Superior temporal gyrus (tissue), 1 donor: ENCODE measurements at regions not wholly inside any gene's neighbourhood (a gene's known extent, or its start where the extent isn't known, plus 50 kb on each side); places are given as distances from the start of the nearest gene placed in this dataset.

Experiments used
- DNase-seq: peaks from one replicate; pipeline ENCODE4 v3.0.0-alpha.2; 2016; ENCODE audit errors: extremely low spot score

DNA sequence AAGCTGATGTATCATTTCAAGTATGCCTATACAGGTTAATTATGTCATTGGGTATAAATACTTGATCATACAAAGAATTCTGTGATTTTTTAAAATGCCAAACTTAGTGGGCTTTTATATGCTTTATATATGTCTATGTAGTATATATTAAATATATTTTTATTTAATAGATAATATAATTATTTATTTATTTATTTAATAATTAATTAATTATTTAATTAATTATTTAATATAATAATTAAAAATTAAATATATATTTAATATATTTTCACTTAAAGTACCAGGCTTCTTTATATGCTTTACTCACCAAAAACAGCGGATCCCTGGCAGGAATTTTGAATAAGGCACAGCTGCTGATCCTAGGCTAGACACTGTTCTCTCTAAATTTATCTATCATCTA, 687.0 kb downstream of the VGLL3 start:
- DNase-seq, result no peak

DNA sequence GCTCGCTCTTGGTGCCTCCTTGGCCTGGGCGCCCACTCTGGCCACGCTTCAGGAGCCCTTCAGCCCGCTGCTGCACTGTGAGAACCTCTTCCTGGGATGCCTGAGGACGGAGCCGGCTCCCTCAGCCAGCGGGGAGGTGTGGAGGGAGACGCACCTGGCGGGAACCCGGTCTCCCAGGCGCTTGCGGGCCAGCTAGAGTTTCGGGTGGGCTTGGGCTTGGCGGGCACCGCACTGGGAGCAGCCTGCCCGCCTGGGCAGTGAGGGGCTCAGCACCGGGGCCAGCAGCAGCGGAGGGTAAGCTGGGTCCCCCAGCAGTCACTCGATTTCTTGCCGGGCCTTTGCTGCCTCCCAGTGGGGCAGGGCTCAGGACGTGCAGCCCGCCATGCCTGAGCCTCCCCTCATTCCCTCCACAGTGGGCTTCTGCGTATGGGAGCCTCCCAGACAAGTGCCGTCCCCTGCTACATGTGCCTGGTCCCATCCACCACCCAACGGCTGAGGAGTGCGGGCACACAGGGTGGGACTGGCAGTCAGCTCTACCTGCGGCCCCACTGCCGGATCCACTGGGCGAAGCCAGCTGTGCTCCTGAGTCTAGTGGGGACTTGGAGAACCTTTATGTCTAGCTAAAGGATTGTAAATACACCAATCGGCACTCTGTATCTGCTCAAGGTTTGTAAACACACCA, 708.7 kb downstream of the VGLL3 start:
- DNase-seq, result no peak

DNA sequence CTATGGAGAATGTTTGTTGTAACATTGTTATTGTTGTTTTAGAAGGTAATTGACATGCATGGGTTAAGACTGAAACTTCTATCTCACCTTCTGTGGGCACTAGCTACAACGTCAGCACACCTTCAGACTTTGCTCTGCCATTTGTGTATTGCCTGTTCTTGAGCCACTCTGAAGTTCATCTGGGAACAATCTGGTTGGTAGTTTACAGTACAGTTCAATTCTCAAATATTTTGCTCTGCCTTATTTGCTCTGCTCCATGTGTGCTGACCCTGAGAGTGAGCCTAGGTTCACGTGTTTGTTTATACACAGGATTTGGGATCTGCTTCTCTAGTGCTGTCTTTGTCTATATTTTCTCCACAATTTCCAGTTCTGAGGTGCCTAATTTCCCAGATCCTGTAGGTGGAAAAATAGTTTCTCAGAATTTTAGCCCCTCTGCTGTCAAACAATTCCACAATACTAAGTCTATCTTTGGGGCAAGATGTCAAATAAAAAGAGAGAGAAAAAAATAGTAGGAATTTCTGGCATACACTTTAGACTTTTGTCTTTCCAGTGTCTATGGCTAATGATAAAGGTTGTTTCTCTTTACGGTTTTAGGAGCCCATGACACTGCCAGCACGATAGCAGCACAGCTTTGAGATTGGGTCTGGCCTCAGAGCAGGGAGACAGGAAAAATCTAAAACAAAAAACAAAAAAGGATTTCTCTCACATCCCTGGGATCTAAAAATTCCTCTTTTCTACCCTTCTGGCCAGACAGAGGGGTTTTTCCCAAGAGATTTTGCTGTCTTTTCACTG, 721.4 kb downstream of the VGLL3 start:
- DNase-seq, result no peak

DNA sequence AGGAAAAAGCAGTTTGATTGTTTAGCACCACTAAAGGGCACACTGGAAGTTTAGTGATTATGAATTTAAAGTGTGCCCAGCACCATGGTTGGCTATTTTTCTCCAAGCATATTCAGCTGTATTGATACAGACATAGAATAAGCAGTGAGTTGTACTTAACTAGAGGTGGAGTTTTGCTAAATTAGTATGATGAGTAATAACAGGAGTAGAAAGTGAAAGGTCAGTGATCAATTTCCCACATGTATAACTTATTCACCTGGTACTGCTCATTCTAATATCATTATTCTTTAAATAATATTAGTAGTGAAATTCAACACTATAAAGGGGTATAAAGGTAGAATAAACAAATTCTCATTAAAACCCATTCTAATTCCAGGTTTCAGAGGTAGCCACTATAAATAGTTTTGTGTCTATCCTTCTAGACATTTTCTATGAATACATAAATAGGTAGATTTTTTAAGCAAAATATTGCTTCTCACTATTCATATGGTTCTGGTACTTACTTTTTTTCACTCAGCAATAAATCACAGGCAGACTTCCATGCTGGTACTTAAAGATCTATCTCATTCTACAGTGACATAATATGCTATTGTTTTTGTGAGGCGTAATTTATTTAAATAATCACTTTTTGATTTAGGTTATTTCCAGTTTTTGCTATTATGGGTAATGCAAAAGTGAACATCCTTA, 732.9 kb downstream of the VGLL3 start:
- DNase-seq, result no peak

DNA sequence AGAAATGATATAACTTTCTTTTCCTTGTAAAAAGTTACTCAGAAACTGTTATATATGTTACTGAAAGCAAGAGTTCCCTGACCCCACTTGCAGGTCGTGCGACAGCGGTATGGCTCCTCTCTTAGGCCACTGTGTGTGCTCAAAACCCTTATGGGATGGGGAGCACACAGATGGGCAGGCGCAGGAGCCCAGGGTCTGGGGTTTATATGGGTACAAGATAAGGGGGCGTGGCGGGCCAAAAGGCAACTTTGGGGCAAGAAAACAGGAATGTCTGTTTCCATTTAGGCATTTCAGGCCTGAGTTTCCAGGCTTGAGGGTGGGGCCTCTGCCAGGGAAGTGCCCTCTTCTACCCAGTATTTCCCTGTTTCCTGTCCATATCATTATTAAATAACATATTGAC, 736.5 kb downstream of the VGLL3 start:
- no peak for DNase-seq

DNA sequence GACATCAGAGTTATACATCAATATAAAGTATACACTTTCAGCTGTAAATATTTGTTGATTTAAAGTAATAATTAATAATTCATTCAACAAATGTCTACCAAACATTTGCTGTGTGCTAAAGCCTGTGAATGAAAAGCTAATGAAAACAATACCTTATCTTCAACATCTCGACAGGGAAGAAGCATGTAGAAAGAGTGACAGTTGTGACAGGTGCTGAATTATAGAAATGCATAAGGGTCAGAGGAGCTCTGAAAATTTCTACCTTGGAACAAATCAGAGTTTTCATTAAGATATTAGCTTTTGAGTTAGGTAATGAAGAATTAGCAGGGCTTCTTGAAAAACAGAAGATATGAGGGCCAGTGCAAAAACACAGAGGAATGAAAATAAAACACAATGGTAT, 739.2 kb downstream of the VGLL3 start:
- DNase-seq, result no peak

DNA sequence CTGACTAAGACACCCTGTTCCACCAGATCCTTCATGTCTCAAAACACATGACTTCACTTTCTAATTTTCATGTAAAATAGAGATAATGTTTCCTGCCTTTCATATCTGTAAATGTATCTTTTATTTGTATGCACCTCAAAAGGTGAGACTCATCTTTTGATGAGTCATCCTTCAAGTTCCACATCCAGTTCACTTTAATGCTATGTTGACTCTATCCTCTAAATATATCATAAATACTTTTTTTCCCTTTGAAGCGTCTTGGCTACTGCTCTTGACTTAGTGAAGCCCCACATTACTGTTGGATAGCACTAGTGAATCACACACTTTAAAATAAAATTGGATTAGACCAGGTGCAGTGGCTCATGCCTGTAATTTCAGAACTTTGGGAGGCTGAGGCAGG, 741.1 kb downstream of the VGLL3 start:
- DNase-seq, result no peak

DNA sequence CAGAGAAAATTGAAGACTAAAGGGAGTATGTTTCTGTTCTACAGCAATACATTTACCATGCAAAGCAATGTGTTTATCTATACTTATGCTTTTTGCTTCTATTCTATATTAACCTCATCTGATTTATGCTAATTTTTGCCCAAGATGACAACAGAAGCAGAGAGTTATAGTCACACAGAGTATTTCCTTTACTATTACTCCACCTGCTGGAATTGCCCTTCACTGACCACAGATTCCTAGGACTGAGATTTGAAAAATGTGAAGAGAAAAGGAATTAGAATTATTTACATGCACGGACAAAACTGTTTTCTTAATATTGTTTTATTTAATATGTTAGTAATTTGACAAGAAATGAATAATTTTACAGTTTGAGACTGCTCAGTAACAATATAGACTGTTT, 745.6 kb downstream of the VGLL3 start:
- peak; percentile 73 for DNase-seq

DNA sequence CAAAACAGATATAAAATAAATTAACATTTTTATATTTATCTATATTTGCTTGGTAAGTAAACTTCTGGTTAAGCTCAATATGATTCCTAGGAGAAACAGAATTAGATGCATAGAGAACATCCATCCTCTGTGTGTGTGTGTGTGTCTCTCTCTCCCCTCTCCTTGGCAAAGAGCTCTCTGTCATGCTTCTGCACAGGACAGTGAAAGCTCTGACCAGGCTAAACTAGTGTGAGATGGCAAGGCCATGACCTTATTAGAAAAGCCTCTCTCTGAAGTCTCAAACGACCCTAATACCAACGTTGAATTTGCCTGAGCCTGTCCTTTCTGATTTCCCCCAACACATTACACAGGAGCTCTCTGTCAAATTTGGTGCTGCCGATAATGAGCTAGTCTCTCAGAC, 746.0 kb downstream of the VGLL3 start:
- DNase-seq, result no peak

DNA sequence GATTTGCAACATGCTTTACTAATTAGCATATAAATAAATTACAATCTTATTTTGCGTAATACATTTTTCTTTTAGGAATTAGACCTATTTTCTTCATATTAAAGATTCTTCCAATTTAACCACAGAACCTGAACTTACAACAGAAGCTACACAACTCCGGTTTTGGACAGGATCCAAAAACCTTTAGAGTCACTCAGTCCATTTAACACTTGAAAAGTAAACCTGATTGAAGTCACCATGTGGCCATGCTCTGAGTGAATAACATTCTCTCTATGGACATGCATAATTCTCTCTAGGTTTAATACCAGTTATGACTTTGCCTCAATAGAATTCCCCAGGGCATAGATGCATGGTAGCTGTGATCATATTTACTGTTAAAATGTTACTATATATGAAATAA, 751.0 kb downstream of the VGLL3 start:
- no peak for DNase-seq

DNA sequence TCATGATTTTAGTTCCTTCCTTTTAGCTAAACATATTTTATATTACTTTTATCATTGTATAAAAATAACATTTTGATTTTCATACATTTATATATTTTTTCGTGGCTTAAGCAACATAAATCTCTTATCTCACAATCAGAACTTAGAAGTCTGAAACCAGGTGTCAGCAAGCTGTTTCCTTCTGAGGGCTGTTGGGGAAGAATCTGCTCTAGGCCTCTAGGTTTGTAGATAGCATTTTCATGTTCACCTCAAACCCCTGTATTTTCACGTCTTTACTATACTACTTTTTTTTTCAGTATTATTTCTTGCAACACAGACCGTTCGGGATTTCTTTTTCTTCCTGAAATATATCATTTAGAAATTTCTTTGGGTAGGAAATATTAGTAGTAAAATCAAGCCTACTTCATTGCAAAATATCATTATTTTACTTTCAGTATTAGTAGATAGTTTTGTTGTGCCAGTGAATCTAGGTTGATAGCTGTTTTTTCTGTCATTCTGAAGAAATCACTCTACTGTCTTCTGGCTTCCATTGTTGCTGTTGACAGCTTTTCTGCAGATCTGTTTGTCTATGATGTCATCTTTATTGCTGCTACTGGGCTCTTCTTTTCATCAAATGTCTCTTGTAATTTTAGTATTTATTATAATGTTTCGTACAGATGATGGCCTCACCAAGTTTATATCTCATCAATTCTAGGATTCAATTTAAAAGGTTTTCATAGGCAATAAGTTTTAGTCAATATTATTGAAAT, 756.3 kb downstream of the VGLL3 start:
- no peak for DNase-seq

DNA sequence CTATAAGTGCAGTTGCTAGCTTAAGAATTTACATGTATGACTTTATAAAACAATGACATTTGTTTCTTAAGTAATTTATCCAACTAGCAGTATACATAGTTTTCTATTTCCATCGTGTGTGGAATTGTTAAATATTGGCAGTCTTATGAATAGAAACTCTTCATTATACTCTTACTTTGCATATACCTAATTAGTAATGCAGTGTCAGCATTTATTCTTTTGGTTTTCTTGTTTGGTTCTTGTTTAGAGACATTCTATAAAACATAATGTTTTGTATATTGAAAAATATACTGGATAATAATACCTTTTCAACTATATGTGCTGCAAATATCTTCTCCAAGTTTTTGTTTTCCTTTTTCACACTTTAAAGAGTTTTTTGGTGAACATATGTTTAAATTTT, 760.2 kb downstream of the VGLL3 start:
- DNase-seq, result no peak

DNA sequence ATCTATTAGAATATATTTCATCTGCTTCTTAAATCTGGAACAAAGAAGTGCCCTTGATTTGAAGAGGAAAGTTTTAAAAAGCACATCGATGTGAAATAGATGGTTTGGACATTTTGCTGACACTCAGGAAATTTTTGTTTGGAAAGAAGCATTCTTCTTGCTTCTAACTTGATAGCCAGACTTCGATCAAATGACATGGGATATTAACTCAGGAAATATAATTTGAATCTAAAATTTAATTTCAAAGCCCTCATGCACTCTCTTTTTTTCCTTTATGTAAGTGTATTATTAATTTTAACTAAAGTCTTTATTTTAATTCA, 761.2 kb downstream of the VGLL3 start:
- DNase-seq, result no peak

DNA sequence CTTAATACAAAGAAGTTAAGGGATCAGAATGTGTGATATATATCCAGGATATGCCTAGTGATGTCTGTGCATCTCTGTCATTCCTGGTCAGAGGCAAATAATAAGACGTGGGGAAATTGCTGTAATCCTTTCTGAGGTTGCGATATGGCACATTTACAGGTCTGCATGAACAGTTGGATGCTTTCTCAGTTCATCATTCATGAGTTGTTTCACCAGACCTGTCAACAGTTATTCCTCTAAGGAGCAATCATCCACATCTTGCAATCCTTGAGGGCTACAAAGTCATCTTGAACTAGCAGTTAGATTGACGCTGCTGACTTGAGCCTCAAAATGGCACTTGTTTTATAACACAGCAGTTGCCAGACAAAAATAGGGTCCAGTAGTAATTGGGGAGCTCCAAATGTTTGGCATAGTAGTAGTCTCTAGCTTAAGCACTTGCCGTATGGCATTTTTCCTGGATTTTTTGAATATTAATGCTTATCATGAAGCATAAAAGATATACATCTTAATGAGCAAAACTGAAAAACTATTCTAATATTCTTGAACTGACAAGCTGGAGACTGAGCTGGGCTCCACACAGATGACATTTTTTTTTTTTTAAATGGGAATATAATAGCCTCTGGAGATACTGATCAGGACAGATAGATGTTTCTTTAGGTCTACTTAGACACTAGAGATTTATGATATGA, 761.7 kb downstream of the VGLL3 start:
- no peak for DNase-seq

DNA sequence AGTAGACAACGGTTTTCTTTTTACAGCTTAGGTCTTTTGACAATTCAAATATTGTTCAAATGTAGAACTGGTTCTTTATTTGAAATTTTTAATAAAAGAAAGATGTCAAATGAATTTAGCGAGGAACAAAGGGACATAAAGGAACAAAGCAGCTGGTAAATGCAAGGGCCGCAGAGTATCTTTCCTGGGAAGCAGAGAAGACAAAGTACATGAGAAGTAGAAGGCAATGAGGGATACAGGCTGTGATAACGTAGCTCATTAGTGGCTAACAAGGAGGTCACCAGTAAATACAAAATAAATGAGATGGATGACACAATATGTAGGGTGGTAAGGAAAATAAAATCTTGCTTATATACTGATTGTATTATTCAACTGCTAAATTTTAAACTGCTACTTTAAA, 762.8 kb downstream of the VGLL3 start:
- no peak for DNase-seq

DNA sequence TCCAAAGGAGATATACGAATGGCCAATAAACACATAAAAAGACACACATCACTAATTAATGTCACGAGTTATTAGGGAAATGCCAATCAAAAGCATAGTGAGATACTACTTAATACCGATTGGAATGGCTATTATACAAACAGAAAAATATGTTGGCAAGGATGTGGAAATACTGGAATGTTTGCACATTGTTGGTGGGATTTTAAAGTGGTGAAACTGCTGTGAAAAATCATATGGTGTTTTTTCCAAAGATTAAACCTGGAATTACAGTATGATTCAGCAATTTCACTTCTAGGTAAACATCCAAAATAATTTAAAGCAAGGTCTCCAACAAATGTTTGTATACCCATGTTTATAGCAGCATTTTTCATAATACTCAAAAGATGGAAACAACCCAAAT, 765.5 kb downstream of the VGLL3 start:
- no peak for DNase-seq

DNA sequence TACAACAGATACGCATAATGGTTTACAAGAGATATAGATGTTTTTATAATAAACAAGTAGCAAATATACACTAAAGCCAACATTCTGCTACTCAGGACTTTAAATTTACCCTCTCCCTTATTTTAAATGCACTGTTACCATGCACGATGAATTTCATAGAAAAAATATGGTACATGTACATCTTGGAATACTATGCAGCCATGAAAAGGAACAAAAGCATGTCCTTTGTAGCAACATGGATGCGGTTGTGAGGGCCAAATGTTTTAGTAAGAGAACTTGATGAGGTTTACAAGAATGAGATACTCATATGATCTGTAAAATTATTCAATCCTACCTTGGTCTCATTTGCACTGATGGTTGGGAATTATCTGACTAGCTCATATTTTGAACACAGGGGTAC, 769.3 kb downstream of the VGLL3 start:
- no peak for DNase-seq

DNA sequence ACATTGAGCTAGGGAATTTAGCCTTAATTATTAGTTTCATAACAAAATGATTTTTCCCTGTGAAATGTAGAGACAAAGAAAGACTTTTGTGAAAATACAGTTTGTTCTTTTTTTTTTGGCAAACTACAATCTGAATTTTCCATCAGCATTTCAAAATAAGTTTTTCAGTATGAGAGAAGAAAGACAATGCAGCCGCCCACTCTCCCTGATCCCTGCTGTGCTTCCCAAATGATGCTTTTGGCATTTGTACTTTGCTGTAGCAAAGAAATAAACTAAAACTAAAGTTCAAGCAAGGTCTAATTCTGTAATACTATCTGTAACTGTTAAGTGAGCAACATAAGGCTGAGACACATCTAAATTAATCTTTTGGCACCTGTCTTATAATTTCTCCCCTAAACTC, 782.2 kb downstream of the VGLL3 start:
- no peak for DNase-seq

DNA sequence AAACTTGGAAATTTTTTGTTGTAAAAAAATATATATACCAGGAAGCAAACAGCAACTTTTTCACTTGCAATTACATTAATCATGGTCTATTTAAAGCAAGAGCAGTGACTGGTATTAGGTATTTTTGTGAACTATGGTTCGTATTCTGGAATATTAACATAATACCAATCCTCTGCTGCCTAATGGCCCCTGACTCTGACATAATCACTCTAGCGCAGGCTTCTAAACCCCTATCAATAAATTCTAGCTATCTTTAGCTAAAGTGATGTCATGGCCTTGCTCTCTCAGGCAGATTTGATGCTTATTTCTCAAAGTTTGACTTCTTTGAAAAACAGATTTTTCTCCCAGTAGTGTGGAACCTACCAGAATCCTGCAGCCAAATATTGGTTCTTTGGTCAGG, 808.3 kb downstream of the VGLL3 start:
- DNase-seq, result no peak

DNA sequence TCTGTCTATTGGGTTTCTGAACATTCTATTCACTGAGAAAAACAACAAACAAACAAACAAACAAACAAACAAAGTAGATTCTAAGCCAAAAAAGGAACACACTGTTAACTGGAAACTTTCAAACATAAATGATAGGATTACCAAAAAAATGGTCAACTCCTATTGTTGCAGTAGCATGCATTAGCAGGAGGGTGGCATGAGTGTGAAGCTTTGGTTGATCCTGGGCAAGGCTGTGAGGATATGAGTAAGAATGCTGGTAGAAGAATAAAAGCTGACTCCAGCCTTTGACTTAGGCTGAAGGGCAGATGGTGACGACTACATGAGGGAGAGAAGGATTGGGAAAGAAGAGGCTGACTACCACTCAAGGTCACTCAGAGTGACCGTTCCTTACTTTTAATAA, 810.3 kb downstream of the VGLL3 start:
- no peak for DNase-seq

DNA sequence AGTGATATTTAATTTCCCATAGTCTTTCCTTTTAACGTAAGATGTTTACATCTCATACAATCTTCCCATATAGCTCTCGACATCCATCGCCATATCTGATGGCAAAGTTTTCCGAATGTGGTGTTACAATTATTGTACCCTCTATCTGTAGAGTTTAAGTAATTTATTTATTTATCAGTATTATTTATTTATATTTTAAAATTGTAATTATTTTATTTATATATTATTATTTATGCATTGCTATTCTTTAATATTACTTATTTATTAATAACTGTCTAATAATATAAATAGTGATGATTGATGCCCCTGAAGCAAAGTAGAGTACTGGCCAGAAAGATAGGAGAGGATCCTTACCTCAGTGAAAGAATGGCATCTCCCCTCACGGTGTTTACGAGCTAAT, 812.9 kb downstream of the VGLL3 start:
- no peak for DNase-seq

DNA sequence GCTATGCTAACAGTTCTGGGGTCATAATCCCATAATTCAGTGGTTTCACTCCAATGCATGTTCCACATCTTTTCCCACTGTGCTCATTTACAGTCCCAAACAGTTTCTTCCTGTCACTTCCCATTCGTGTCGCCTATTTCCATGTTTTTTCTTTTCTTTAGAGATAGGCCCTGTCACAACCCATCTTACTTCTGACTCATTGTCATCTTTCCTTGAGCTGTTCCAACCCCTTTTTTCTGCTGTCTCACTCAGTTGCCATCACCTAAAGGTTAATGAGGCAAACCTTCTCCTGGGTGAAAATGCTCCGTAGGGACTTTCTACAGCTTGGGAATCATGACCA, 814.5 kb downstream of the VGLL3 start:
- no peak for DNase-seq
